Fibroblast of lung (primary cell): ENCODE measurements at regions not wholly inside any gene's neighbourhood (a gene's known extent, or its start where the extent isn't known, plus 50 kb on each side); places are given as distances from the start of the nearest gene placed in this dataset.

Experiments
- DNase-seq, 2 donors: peaks; one replicate each; pipeline versions ENCODE4 v3.0.0 to v3.0.0-alpha.2; 2010; ENCODE audit warnings: low read depth in 2 of 2
- H2AFZ ChIP-seq: 2 replicates; pipeline ENCODE4 v1.5.1; 2012; ENCODE audit warnings: low read length, control low read depth, inconsistent platforms
- H3K27ac ChIP-seq: 2 replicates; pipeline ENCODE4 v1.5.1; 2011; ENCODE audit warnings: low read length, control low read depth; ENCODE audit not compliant: insufficient read depth
- H3K27me3 ChIP-seq: 2 replicates; pipeline ENCODE4 v1.5.1; 2011; ENCODE audit warnings: mild to moderate bottlenecking, low read length; ENCODE audit not compliant: control insufficient read depth, insufficient read depth
- H3K36me3 ChIP-seq: 2 replicates; pipeline ENCODE4 v1.5.1; 2011; ENCODE audit warnings: low read length; ENCODE audit not compliant: control insufficient read depth, insufficient read depth
- H3K4me1 ChIP-seq: 2 replicates; pipeline ENCODE4 v1.5.1; 2011; ENCODE audit warnings: low read length; ENCODE audit not compliant: control insufficient read depth, insufficient read depth; ENCODE audit errors: extremely low read depth
- H3K4me2 ChIP-seq: 2 replicates; pipeline ENCODE4 v1.5.1; 2011; ENCODE audit warnings: low read length, control low read depth; ENCODE audit not compliant: insufficient read depth; ENCODE audit errors: extremely low read depth
- H3K4me3 ChIP-seq, 4 experiments: fragments of 200-600 bp in 1 of 4; sonication (generic) in 1 of 4; replicated peaks in 1 of 4; 2 replicates each; pipeline ENCODE4 v1.5.1; 2011 to 2016; ENCODE audit warnings: low read length in 4 of 4, low read depth in 3 of 4, mild to moderate bottlenecking in 3 of 4, control low read depth in 2 of 4, inconsistent platforms in 1 of 4, mixed read lengths in 1 of 4; ENCODE audit not compliant: insufficient read depth in 1 of 4; ENCODE audit errors: control extremely low read depth in 1 of 4
- H3K79me2 ChIP-seq: 2 replicates; pipeline ENCODE4 v1.5.1; 2012; ENCODE audit warnings: mild to moderate bottlenecking, low read length, inconsistent platforms; ENCODE audit not compliant: control insufficient read depth, insufficient read depth
- H3K9ac ChIP-seq: 2 replicates; pipeline ENCODE4 v1.5.1; 2011; ENCODE audit warnings: mild to moderate bottlenecking, low read length, control low read depth; ENCODE audit not compliant: insufficient read depth
- H3K9me3 ChIP-seq: 2 replicates; pipeline ENCODE4 v1.5.1; 2012; ENCODE audit warnings: low read depth, low read length; ENCODE audit not compliant: control insufficient read depth, insufficient read depth
- H4K20me1 ChIP-seq: 2 replicates; pipeline ENCODE4 v1.5.1; 2011; ENCODE audit warnings: low read length; ENCODE audit not compliant: control insufficient read depth, insufficient read depth; ENCODE audit errors: extremely low read depth
- CTCF ChIP-seq, 2 donors: IDR thresholded peaks in 1 of 2; conservative IDR thresholded peaks in 1 of 2; 1 replicate in 1 of 2; 2 replicates in 1 of 2; pipeline ENCODE4 v1.5.1; 2011 to 2012; ENCODE audit warnings: low read length in 2 of 2, control low read depth in 1 of 2, inconsistent platforms in 1 of 2, low read depth in 1 of 2, mild to moderate bottlenecking in 1 of 2
- EZH2 ChIP-seq: IDR thresholded peaks from 2 replicates; pipeline ENCODE4 v1.5.1; 2012; ENCODE audit warnings: low read length, control low read depth, mild to moderate bottlenecking; ENCODE audit errors: missing control alignments

GRCh38 chr10:128614016-128614605 lies 487.9 kb upstream of the MKI67 start:
- Histone ChIP-seq H2AFZ (no peak overlapping the region), H3K36me3 (no peaks in the 10 kb centered on the region), H3K9ac (no peak overlapping the region), H3K4me2 (no peak overlapping the region), H3K27ac (no peak overlapping the region), H3K79me2 (no peaks in the 10 kb centered on the region), H4K20me1 (no peaks in the 10 kb centered on the region), H3K27me3 (no peaks in the 10 kb centered on the region), H3K4me3 (no peak overlapping the region), H3K4me1 (no peaks in the 10 kb centered on the region), H3K9me3 (no peaks in the 10 kb centered on the region)
- no peak for DNase-seq
- TF ChIP-seq EZH2 (no peak), CTCF (conservative IDR thresholded peaks at IDR 0.05 in 1 of 2, IDR thresholded peaks at IDR 0.05 in 1 of 2; ENCODE audit: low read depth in 1 of 2, low read length in 2 of 2) (no peak)

- Histone ChIP-seq H3K79me2 (no peaks in the 10 kb centered on the region), H3K36me3 (no peaks in the 10 kb centered on the region), H3K4me2 (no peak overlapping the region), H3K4me3 (no peak overlapping the region), H3K27ac (no peak overlapping the region), H3K9ac (no peak overlapping the region), H2AFZ (no peak overlapping the region), H3K9me3 (no peaks in the 10 kb centered on the region), H3K27me3 (no peaks in the 10 kb centered on the region), H4K20me1 (no peaks in the 10 kb centered on the region), H3K4me1 (no peaks in the 10 kb centered on the region)
- DNase-seq = no peak
- TF ChIP-seq EZH2 (no peak), CTCF (conservative IDR thresholded peaks at IDR 0.05 in 1 of 2, IDR thresholded peaks at IDR 0.05 in 1 of 2; ENCODE audit: low read depth in 1 of 2, low read length in 2 of 2) (no peak)
Observed at GRCh38 chr10:128614802-128615553, 488.8 kb upstream of the MKI67 start.

GRCh38 chr10:128617532-128617931 lies 491.3 kb upstream of the MKI67 start:
- Histone ChIP-seq H3K27me3 (no peaks in the 10 kb centered on the region), H4K20me1 (no peaks in the 10 kb centered on the region), H3K79me2 (no peaks in the 10 kb centered on the region), H3K4me2 (no peak overlapping the region), H3K27ac (no peak overlapping the region), H3K4me3 (no peak overlapping the region), H3K9ac (no peak overlapping the region), H3K9me3 (peaks cover 2% of the 10 kb centered on the region), H2AFZ (no peak overlapping the region), H3K4me1 (no peaks in the 10 kb centered on the region), H3K36me3 (no peaks in the 10 kb centered on the region)
- DNase-seq = no peak
- TF ChIP-seq CTCF (conservative IDR thresholded peaks at IDR 0.05 in 1 of 2, IDR thresholded peaks at IDR 0.05 in 1 of 2; ENCODE audit: low read depth in 1 of 2, low read length in 2 of 2) (no peak), EZH2 (no peak)
